Suprapubic skin (tissue), 4 donors: ENCODE measurements at regions not wholly inside any gene's neighbourhood (a gene's known extent, or its start where the extent isn't known, plus 50 kb on each side); places are given as distances from the start of the nearest gene placed in this dataset.

Source experiments
- DNase-seq, 2 donors: peaks; one replicate each; pipeline ENCODE4 v3.0.0-alpha.2; 2019; ENCODE audit warnings: low spot score in 2 of 2
- H3K27ac ChIP-seq: fragments of 200-600 bp; sonication (generic); one replicate; pipeline ENCODE4 v1.5.1; 2019
- H3K27me3 ChIP-seq: fragments of 200-600 bp; sonication (generic); one replicate; pipeline ENCODE4 v1.5.1; 2019
- H3K36me3 ChIP-seq: fragments of 200-600 bp; sonication (generic); one replicate; pipeline ENCODE4 v1.5.1; 2019
- H3K4me1 ChIP-seq: fragments of 200-600 bp; sonication (generic); one replicate; pipeline ENCODE4 v1.5.1; 2019
- H3K4me3 ChIP-seq: fragments of 200-600 bp; sonication (generic); one replicate; pipeline ENCODE4 v1.5.1; 2019; ENCODE audit warnings: mild to moderate bottlenecking
- H3K9me3 ChIP-seq: fragments of 200-600 bp; sonication (generic); one replicate; pipeline ENCODE4 v1.5.1; 2019
- CTCF ChIP-seq, 2 donors: fragments of 200-600 bp in 1 of 2; fragments of 450-650 bp in 1 of 2; sonication (generic) in 1 of 2; IDR thresholded peaks; one replicate each; pipeline ENCODE4 v1.5.1; 2016 to 2019; ENCODE audit warnings: antibody characterized with exemption in 2 of 2, mild to moderate bottlenecking in 1 of 2, moderate library complexity in 1 of 2
- EP300 ChIP-seq: sonication (generic); formaldehyde crosslinking; IDR thresholded peaks from one replicate; pipeline ENCODE4 v1.6.1; 2017; ENCODE audit warnings: antibody characterized with exemption
- POLR2A ChIP-seq, 2 donors: fragments of 450-650 bp; IDR thresholded peaks; one replicate each; pipeline ENCODE4 v1.6.1; 2017; ENCODE audit warnings: antibody characterized with exemption in 2 of 2, mild to moderate bottlenecking in 2 of 2, moderate library complexity in 2 of 2
- POLR2AphosphoS5 ChIP-seq, 3 donors: sonication (generic); formaldehyde crosslinking; IDR thresholded peaks; one replicate each; pipeline ENCODE4 v1.6.1; 2017; ENCODE audit warnings: antibody characterized with exemption in 3 of 3
- WGBS: methylation state at CpG from one replicate; pipeline ENCODE4 v1.1.5; 2018; 5-methylcytosine and 5-hydroxymethylcytosine counted together

- TF ChIP-seq CTCF (IDR thresholded peaks at IDR 0.05) (no peak), EP300 (no peak), POLR2AphosphoS5 (IDR thresholded peaks at IDR 0.05) (no peak), POLR2A (IDR thresholded peaks at IDR 0.05) (no peak)
- 84% methylated on average over 5 of the region's 5 CpGs for WGBS
- H3K4me3 ChIP-seq, result no peak overlapping the region
- DNase-seq, result no peak
- H3K36me3 ChIP-seq, result no peaks in the 10 kb centered on the region
- no peaks in the 10 kb centered on the region for H3K4me1 ChIP-seq
- H3K27ac ChIP-seq, result no peak overlapping the region
- H3K9me3 ChIP-seq, result no peaks in the 10 kb centered on the region
- no peaks in the 10 kb centered on the region for H3K27me3 ChIP-seq
Measured at GRCh38 chr14:66244834-66245233, 241.3 kb upstream of the CCDC196 start.

- no peaks in the 10 kb centered on the region for H3K9me3 ChIP-seq
- H3K36me3 ChIP-seq, result no peaks in the 10 kb centered on the region
- H3K4me1 ChIP-seq, result no peaks in the 10 kb centered on the region
- TF ChIP-seq EP300 (no peak), POLR2A (IDR thresholded peaks at IDR 0.05) (no peak), POLR2AphosphoS5 (IDR thresholded peaks at IDR 0.05) (no peak), CTCF (IDR thresholded peaks at IDR 0.05) (no peak)
- H3K27ac ChIP-seq, result no peak overlapping the region
- H3K4me3 ChIP-seq, result no peak overlapping the region
- H3K27me3 ChIP-seq, result no peaks in the 10 kb centered on the region
- no peak for DNase-seq
- WGBS, result 59% methylated on average over 4 of the region's 4 CpGs
Measured at GRCh38 chr14:66247662-66248193, 238.4 kb upstream of the CCDC196 start.

- Histone ChIP-seq H3K27me3 (no peaks in the 10 kb centered on the region), H3K4me1 (no peaks in the 10 kb centered on the region), H3K4me3 (no peak overlapping the region), H3K9me3 (no peaks in the 10 kb centered on the region), H3K27ac (no peak overlapping the region), H3K36me3 (no peaks in the 10 kb centered on the region)
- WGBS, result 45% methylated on average over 2 of the region's 2 CpGs
- TF ChIP-seq EP300, result no peak
- TF ChIP-seq CTCF (IDR thresholded peaks at IDR 0.05), result no peak
- no peak for TF ChIP-seq POLR2A (IDR thresholded peaks at IDR 0.05)
- TF ChIP-seq POLR2AphosphoS5 (IDR thresholded peaks at IDR 0.05), result no peak
- DNase-seq, result no peak
Measured at GRCh38 chr14:66248256-66248655, 237.9 kb upstream of the CCDC196 start.

GRCh38 chr14:66249544-66249943 lies 236.6 kb upstream of the CCDC196 start:
- no peak overlapping the region for H3K4me3 ChIP-seq
- H3K4me1 ChIP-seq, result no peaks in the 10 kb centered on the region
- no peak overlapping the region for H3K27ac ChIP-seq
- TF ChIP-seq POLR2AphosphoS5 (IDR thresholded peaks at IDR 0.05) (no peak), EP300 (no peak), CTCF (IDR thresholded peaks at IDR 0.05) (no peak)
- no peaks in the 10 kb centered on the region for H3K36me3 ChIP-seq
- no peaks in the 10 kb centered on the region for H3K27me3 ChIP-seq
- H3K9me3 ChIP-seq, result no peaks in the 10 kb centered on the region
- DNase-seq, result no peak
- 93% methylated on average over 3 of the region's 3 CpGs for WGBS

GRCh38 chr14:66254038-66254437 lies 232.1 kb upstream of the CCDC196 start:
- Histone ChIP-seq H3K36me3 (no peaks in the 10 kb centered on the region), H3K4me3 (no peak overlapping the region), H3K27ac (no peak overlapping the region), H3K27me3 (no peaks in the 10 kb centered on the region), H3K4me1 (no peaks in the 10 kb centered on the region), H3K9me3 (no peaks in the 10 kb centered on the region)
- WGBS, result 74% methylated on average over 3 of the region's 3 CpGs
- DNase-seq, result no peak
- TF ChIP-seq EP300, result no peak
- TF ChIP-seq CTCF (IDR thresholded peaks at IDR 0.05), result no peak
- TF ChIP-seq POLR2A (IDR thresholded peaks at IDR 0.05), result no peak
- TF ChIP-seq POLR2AphosphoS5 (IDR thresholded peaks at IDR 0.05), result no peak
